IMR-90 (cell line): ENCODE measurements at regions not wholly inside any gene's neighbourhood (a gene's known extent, or its start where the extent isn't known, plus 50 kb on each side); places are given as distances from the start of the nearest gene placed in this dataset.

Experiments
- ATAC-seq: fragments of 200-7000 bp; cut with Tn5 transposase; 2 replicates; pipeline ENCODE4 v1.9.1; 2020; ENCODE audit warnings: low read depth, mild to moderate bottlenecking, moderate library complexity
- BruUV-seq: library from RNA; stranded (reverse); fragments of 400-500 nt; replicated peaks from 2 replicates; lab custom pipeline; 2021; lab: Mats Ljungman, UMichigan
- CTCF ChIA-PET: fragments of 300-600 bp; formaldehyde crosslinking; extraction: SDS; loops from one replicate; lab custom pipeline; 2021; ENCODE audit warnings: antibody characterized with exemption; lab: Yijun Ruan, JAX
- POLR2A ChIA-PET: fragments of 300-600 bp; sonication (Branson Sonifier 250); formaldehyde crosslinking; loops from one replicate; lab custom pipeline; 2022; ENCODE audit warnings: antibody characterized with exemption; ENCODE audit not compliant: unreplicated experiment; lab: Charles Lee
- DNase-seq: peaks from one replicate; pipeline ENCODE4 v3.0.0; 2013
- H2AFZ ChIP-seq: replicated peaks from 2 replicates; pipeline ENCODE3; 2013; ENCODE audit warnings: low read length, mild to moderate bottlenecking; ENCODE audit not compliant: poor library complexity
- H2AK5ac ChIP-seq: 2 replicates; pipeline ENCODE4 v1.6.1; 2013; ENCODE audit warnings: low read depth, low read length, inconsistent platforms
- H2AK9ac ChIP-seq: replicated peaks from 2 replicates; pipeline ENCODE3; 2013; ENCODE audit warnings: mild to moderate bottlenecking, low read depth, low read length, moderate library complexity; ENCODE audit not compliant: poor library complexity
- H2BK120ac ChIP-seq: 2 replicates; pipeline ENCODE4 v1.6.1; 2013; ENCODE audit warnings: low read depth, low read length, inconsistent platforms
- H2BK15ac ChIP-seq: 3 replicates; pipeline ENCODE4 v1.6.1; 2013; ENCODE audit warnings: low read depth, low read length, inconsistent platforms
- H2BK20ac ChIP-seq: 2 replicates; pipeline ENCODE4 v1.6.1; 2013; ENCODE audit warnings: low read depth, mild to moderate bottlenecking, inconsistent platforms, low read length, moderate library complexity
- H2BK5ac ChIP-seq: 2 replicates; pipeline ENCODE4 v1.6.1; 2013; ENCODE audit warnings: mild to moderate bottlenecking, low read depth, low read length, inconsistent platforms; ENCODE audit not compliant: poor library complexity, severe bottlenecking
- H3K14ac ChIP-seq: replicated peaks from 2 replicates; pipeline ENCODE4 v1.6.1; 2013; ENCODE audit warnings: low read depth, low read length, inconsistent platforms
- H3K18ac ChIP-seq: 2 replicates; pipeline ENCODE4 v1.6.1; 2013; ENCODE audit warnings: low read depth, low read length, control low read depth
- H3K23ac ChIP-seq: 2 replicates; pipeline ENCODE4 v1.6.1; 2013; ENCODE audit warnings: low read depth, low read length, inconsistent platforms
- H3K27ac ChIP-seq: 2 replicates; pipeline ENCODE4 v1.5.1; 2013; ENCODE audit warnings: mild to moderate bottlenecking, control low read depth, low read length; ENCODE audit not compliant: insufficient read depth
- H3K27me3 ChIP-seq: 2 replicates; pipeline ENCODE4 v1.6.1; 2013; ENCODE audit warnings: low read length; ENCODE audit not compliant: control insufficient read depth, insufficient read depth
- H3K36me3 ChIP-seq: 2 replicates; pipeline ENCODE4 v1.6.1; 2013; ENCODE audit warnings: low read length, mixed read lengths; ENCODE audit not compliant: control insufficient read depth, insufficient read depth
- H3K4ac ChIP-seq: 2 replicates; pipeline ENCODE4 v1.6.1; 2013; ENCODE audit warnings: low read depth, low read length, inconsistent platforms
- H3K4me1 ChIP-seq: 2 replicates; pipeline ENCODE4 v1.6.1; 2013; ENCODE audit warnings: low read length, mixed read lengths; ENCODE audit not compliant: control insufficient read depth, insufficient read depth
- H3K4me2 ChIP-seq: 2 replicates; pipeline ENCODE4 v1.6.1; 2013; ENCODE audit warnings: low read depth, mild to moderate bottlenecking, control low read depth, low read length, moderate library complexity
- H3K4me3 ChIP-seq: 2 replicates; pipeline ENCODE4 v1.5.1; 2013; ENCODE audit warnings: low read depth, mild to moderate bottlenecking, control low read depth, low read length, moderate library complexity; ENCODE audit not compliant: insufficient read depth
- H3K56ac ChIP-seq: 2 replicates; pipeline ENCODE4 v1.6.1; 2013; ENCODE audit warnings: low read length, inconsistent platforms; ENCODE audit not compliant: insufficient read depth; ENCODE audit errors: extremely low read depth
- H3K79me1 ChIP-seq, 2 experiments: 2 replicates each; pipeline ENCODE4 v1.6.1; 2013; ENCODE audit warnings: low read length in 2 of 2, inconsistent platforms in 1 of 2, low read depth in 1 of 2
- H3K9ac ChIP-seq: 2 replicates; pipeline ENCODE4 v1.6.1; 2013; ENCODE audit warnings: low read depth, low read length, control low read depth
- H3K9me1 ChIP-seq: 2 replicates; pipeline ENCODE4 v1.6.1; 2013; ENCODE audit warnings: low read length, inconsistent platforms; ENCODE audit not compliant: insufficient read depth
- H3K9me3 ChIP-seq: 2 replicates; pipeline ENCODE4 v1.6.1; 2013; ENCODE audit warnings: low read length; ENCODE audit not compliant: control insufficient read depth, insufficient read depth
- H4K20me1 ChIP-seq: 2 replicates; pipeline ENCODE4 v1.6.1; 2013; ENCODE audit warnings: low read length, inconsistent platforms; ENCODE audit not compliant: insufficient read depth
- H4K5ac ChIP-seq: 2 replicates; pipeline ENCODE4 v1.6.1; 2013; ENCODE audit warnings: mild to moderate bottlenecking, low read depth, low read length, control low read depth
- H4K8ac ChIP-seq, 2 experiments: 2 replicates each; pipeline ENCODE4 v1.6.1; 2013; ENCODE audit warnings: low read depth in 2 of 2, low read length in 2 of 2, control low read depth in 1 of 2, inconsistent platforms in 1 of 2
- H4K91ac ChIP-seq: 2 replicates; pipeline ENCODE4 v1.6.1; 2013; ENCODE audit warnings: low read depth, low read length, inconsistent platforms; ENCODE audit not compliant: insufficient read depth
- BHLHE40 ChIP-seq: fragments of 150-350 bp; IDR thresholded peaks from 2 replicates; pipeline ENCODE4 v1.6.1; 2016; ENCODE audit warnings: mild to moderate bottlenecking, low read depth, low read length
- CEBPB ChIP-seq: IDR thresholded peaks from 2 replicates; pipeline ENCODE4 v1.6.1; 2012; ENCODE audit warnings: low read depth, low read length, improper control_type of control experiment
- CHD1 ChIP-seq: IDR thresholded peaks from 2 replicates; pipeline ENCODE4 v1.6.1; 2012; ENCODE audit warnings: low read depth, low read length, improper control_type of control experiment
- CTCF ChIP-seq: conservative IDR thresholded peaks from 2 replicates; pipeline ENCODE4 v1.5.1; 2012; ENCODE audit warnings: mild to moderate bottlenecking, low read depth, low read length, improper control_type of control experiment
- ELK1 ChIP-seq: fragments of 150-350 bp; IDR thresholded peaks from 2 replicates; pipeline ENCODE4 v1.6.1; 2016; ENCODE audit warnings: low read depth, mild to moderate bottlenecking, low read length, moderate library complexity, borderline replicate concordance
- FOS ChIP-seq: fragments of 150-350 bp; IDR thresholded peaks from 2 replicates; pipeline ENCODE4 v1.6.1; 2016; ENCODE audit warnings: low read depth, low read length
- MAFK ChIP-seq: IDR thresholded peaks from 2 replicates; pipeline ENCODE4 v1.6.1; 2012; ENCODE audit warnings: low read depth, low read length, improper control_type of control experiment
- MAZ ChIP-seq: IDR thresholded peaks from 2 replicates; pipeline ENCODE4 v1.6.1; 2012; ENCODE audit warnings: low read depth, mild to moderate bottlenecking, low read length, improper control_type of control experiment, moderate library complexity, borderline replicate concordance
- MXI1 ChIP-seq: IDR thresholded peaks from 2 replicates; pipeline ENCODE4 v1.6.1; 2012; ENCODE audit warnings: low read depth, mild to moderate bottlenecking, low read length, moderate library complexity, borderline replicate concordance
- NFE2L2 ChIP-seq: fragments of 150-350 bp; IDR thresholded peaks from 2 replicates; pipeline ENCODE4 v1.6.1; 2016; ENCODE audit warnings: low read depth, mild to moderate bottlenecking, low read length
- POLR2A ChIP-seq: IDR thresholded peaks from 2 replicates; pipeline ENCODE4 v1.6.1; 2012; ENCODE audit warnings: mild to moderate bottlenecking, low read depth, low read length
- RAD21 ChIP-seq: IDR thresholded peaks from 2 replicates; pipeline ENCODE4 v1.6.1; 2012; ENCODE audit warnings: low read length, improper control_type of control experiment
- RCOR1 ChIP-seq: IDR thresholded peaks from 2 replicates; pipeline ENCODE4 v1.6.1; 2012; ENCODE audit warnings: mild to moderate bottlenecking, low read length, improper control_type of control experiment; ENCODE audit not compliant: insufficient replicate concordance
- RFX5 ChIP-seq: IDR thresholded peaks from 2 replicates; pipeline ENCODE4 v1.8.0; 2012; ENCODE audit warnings: low read depth, mild to moderate bottlenecking, low read length, moderate library complexity
- SMC3 ChIP-seq: fragments of 150-350 bp; IDR thresholded peaks from 2 replicates; pipeline ENCODE4 v1.6.1; 2016; ENCODE audit warnings: low read depth, mild to moderate bottlenecking, antibody characterized with exemption, low read length, moderate library complexity
- USF2 ChIP-seq: fragments of 150-350 bp; IDR thresholded peaks from 2 replicates; pipeline ENCODE4 v1.6.1; 2017; ENCODE audit warnings: mild to moderate bottlenecking, antibody characterized with exemption, low read length, low read depth
- WGBS, 2 experiments: methylation state at CpG; one replicate each; pipeline versions ENCODE4 v1.1.5 to v1.1.7; 2013; ENCODE audit warnings: missing lambda C conversion rate in 2 of 2; ENCODE audit not compliant: insufficient read length in 1 of 2; ENCODE audit errors: extremely low coverage in 2 of 2; 5-methylcytosine and 5-hydroxymethylcytosine counted together
- dilution Hi-C: fragments of 300-500 bp; cut with HindIII; formaldehyde crosslinking; loops from one replicate; pipeline ENCODE4 v1.14.3; 2018; ENCODE audit warnings: low sequenced_read_pairs; ENCODE audit not compliant: unreplicated experiment
- in situ Hi-C: fragments of 300-500 bp; cut with MboI; formaldehyde crosslinking; loops from 3 replicates; pipeline ENCODE4 v1.14.3; 2019; ENCODE audit warnings: low sequenced_read_pairs, inconsistent platforms, mixed read lengths
- intact Hi-C: fragments of 100-400 bp; cut with micrococcal nuclease; formaldehyde crosslinking; loops from 2 replicates; pipeline ENCODE4 v1.10.0; 2022

GRCh38 chr5:178791976-178792375 is 61.5 kb upstream of the ZNF354A start:
- no peak overlapping the region for H2BK15ac ChIP-seq
- no peak overlapping the region for H3K4me3 ChIP-seq
- no peak for ATAC-seq
- no peak overlapping the region for H2AK9ac ChIP-seq
- dilution Hi-C loops = no loop called here
- H3K27ac ChIP-seq = no peak overlapping the region
- no peaks in the 10 kb centered on the region for H3K9me1 ChIP-seq
- CTCF ChIA-PET = no interaction called here
- H3K56ac ChIP-seq = no peak overlapping the region
- H3K9ac ChIP-seq = no peak overlapping the region
- no peaks in the 10 kb centered on the region for H4K20me1 ChIP-seq
- in situ Hi-C loops = no loop called here
- H3K79me1 ChIP-seq = no peaks in the 10 kb centered on the region
- H2BK120ac ChIP-seq = no peak overlapping the region
- no peaks in the 10 kb centered on the region for H3K36me3 ChIP-seq
- no CpG with 5 or more reads among the region's 6 CpGs for WGBS, 2 experiments
- H2BK5ac ChIP-seq = no peak overlapping the region
- no TSS peak for BruUV-seq
- no peak overlapping the region for H4K91ac ChIP-seq
- H2AK5ac ChIP-seq = no peak overlapping the region
- no peak overlapping the region for H4K8ac ChIP-seq
- no peak overlapping the region for H4K5ac ChIP-seq
- DNase-seq = no peak
- POLR2A ChIA-PET = no interaction called here
- no peaks in the 10 kb centered on the region for H3K27me3 ChIP-seq
- no peak overlapping the region for H2BK20ac ChIP-seq
- no peak overlapping the region for H3K4ac ChIP-seq
- no peak overlapping the region for H3K14ac ChIP-seq
- H3K18ac ChIP-seq = no peak overlapping the region
- TF ChIP-seq CTCF = no peak
- no peak for TF ChIP-seq SMC3
- no peak for TF ChIP-seq NFE2L2
- TF ChIP-seq RCOR1 = no peak
- no peak for TF ChIP-seq MXI1
- no peak for TF ChIP-seq BHLHE40
- TF ChIP-seq RFX5 = no peak
- TF ChIP-seq ELK1 = no peak
- no peak for TF ChIP-seq POLR2A
- TF ChIP-seq CEBPB = no peak
- TF ChIP-seq USF2 = no peak
- no peak for TF ChIP-seq CHD1
- TF ChIP-seq FOS = no peak
- no peak for TF ChIP-seq MAFK
- no peak for TF ChIP-seq MAZ
- no peak for TF ChIP-seq RAD21
- intact Hi-C loops = no loop called here
- H3K4me2 ChIP-seq = no peak overlapping the region
- no peak overlapping the region for H2AFZ ChIP-seq
- H3K23ac ChIP-seq = no peak overlapping the region
- peaks cover 56% of the 10 kb centered on the region for H3K9me3 ChIP-seq
- H3K4me1 ChIP-seq = no peaks in the 10 kb centered on the region
